ENCODE measurements at regions not wholly inside any gene's neighbourhood (a gene's known extent, or its start where the extent isn't known, plus 50 kb on each side); places are given as distances from the start of the nearest gene placed in this dataset.

DNA sequence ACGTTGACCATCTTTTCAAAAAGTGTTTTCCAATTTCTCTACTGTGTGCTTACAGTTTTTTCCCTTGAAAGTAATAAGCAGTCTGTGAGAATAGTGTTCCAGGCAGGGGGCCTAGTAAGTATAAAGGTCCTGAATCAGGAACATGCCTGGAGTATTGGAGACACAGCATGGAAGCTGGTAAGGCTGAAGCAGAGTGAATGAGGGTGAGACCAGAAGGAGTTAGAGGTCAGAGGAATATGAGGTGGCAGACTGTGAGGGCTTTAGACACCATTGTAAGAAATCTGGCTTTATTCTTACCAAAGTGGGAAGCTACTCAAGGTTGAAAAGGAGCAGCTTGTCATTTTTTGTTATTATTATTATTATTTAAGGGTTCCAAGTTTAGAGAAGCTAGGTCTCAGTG lies 107.4 kb downstream of the CT47B1 start:
- ATAC-seq, result peak in 1 of 4 donors; percentile 59
- Histone ChIP-seq H3K9me3 (no peaks in the 10 kb centered on the region), H3K27me3 (no peaks in the 10 kb centered on the region), H3K4me1 (peaks cover 0 to 2% (median 0%) of the 10 kb centered on the region in 12 donors), H3K36me3 (no peaks in the 10 kb centered on the region), H3K27ac (no peak overlapping the region), H3K4me3 (no peak overlapping the region)
- TF ChIP-seq, protein P1, sequence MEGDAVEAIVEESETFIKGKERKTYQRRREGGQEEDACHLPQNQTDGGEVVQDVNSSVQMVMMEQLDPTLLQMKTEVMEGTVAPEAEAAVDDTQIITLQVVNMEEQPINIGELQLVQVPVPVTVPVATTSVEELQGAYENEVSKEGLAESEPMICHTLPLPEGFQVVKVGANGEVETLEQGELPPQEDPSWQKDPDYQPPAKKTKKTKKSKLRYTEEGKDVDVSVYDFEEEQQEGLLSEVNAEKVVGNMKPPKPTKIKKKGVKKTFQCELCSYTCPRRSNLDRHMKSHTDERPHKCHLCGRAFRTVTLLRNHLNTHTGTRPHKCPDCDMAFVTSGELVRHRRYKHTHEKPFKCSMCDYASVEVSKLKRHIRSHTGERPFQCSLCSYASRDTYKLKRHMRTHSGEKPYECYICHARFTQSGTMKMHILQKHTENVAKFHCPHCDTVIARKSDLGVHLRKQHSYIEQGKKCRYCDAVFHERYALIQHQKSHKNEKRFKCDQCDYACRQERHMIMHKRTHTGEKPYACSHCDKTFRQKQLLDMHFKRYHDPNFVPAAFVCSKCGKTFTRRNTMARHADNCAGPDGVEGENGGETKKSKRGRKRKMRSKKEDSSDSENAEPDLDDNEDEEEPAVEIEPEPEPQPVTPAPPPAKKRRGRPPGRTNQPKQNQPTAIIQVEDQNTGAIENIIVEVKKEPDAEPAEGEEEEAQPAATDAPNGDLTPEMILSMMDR (IDR thresholded peaks at IDR 0.05), result no peak
- TF ChIP-seq POLR2A (IDR thresholded peaks at IDR 0.05), result no peak
- DNase-seq, result no peak
- intact Hi-C loops (cut with DNase I), result loop anchor here in 3 of 10 donors (2.0 to 5.0 kb wide), 2 partner anchors 269 to 271 kb away; no protein-coding TSS in a partner anchor
- 56 to 82% (median 72%) methylated on average over 1 of the region's 1 CpG for WGBS, 4 donors

DNA sequence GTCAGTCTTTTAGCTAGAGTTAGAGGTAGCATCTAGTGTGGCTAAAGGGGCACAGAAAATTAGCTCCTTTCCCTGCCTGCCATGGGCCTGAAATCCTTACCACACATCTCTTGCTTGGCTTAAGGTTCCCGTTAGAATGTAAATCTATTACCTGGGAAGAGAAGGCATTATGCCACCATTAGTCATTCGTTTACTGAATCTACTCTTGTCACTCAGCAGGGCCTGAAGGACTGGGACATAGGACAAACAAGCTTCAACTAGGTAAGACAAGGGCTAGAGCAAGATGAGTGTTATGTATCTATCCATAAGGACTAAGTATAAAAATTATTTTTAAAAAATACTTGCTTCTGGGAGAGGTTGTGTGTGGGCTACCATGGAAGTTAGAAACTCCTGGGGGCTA lies 112.4 kb downstream of the CT47B1 start:
- 45 to 87% (median 69%) methylated on average over 2 of the region's 2 CpGs for WGBS, 4 donors
- TF ChIP-seq POLR2A (IDR thresholded peaks at IDR 0.05), result no peak
- TF ChIP-seq, protein P1 (IDR thresholded peaks at IDR 0.05), result no peak
- Histone ChIP-seq H3K4me1 (no peaks in the 10 kb centered on the region), H3K27ac (no peak overlapping the region), H3K4me3 (no peak overlapping the region), H3K27me3 (no peaks in the 10 kb centered on the region), H3K36me3 (no peaks in the 10 kb centered on the region), H3K9me3 (no peaks in the 10 kb centered on the region)
- DNase-seq (no peak), ATAC-seq (no peak)
- intact Hi-C loops (cut with DNase I), result no loop called here

DNA sequence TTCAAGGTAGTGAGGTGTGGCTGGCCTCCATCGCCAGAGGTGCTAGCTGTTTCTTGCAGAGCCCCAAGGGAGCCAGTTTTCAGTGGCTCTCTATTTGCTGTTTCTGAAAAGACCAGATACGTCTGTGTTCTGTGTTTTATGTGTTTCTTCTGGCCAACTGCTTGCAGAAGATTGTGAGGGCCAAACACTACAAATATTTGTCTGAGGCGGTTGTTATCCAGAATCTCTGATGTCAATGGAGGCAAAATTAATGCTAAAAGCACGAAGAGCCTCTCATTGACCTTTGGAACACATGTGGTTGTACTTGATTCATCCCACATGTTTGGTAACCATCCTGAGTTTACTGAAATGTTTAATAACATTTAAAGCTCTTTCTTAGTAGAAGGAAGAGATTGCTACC lies 113.9 kb downstream of the CT47B1 start:
- H3K4me1 ChIP-seq, result no peaks in the 10 kb centered on the region
- no peak for TF ChIP-seq POLR2A (IDR thresholded peaks at IDR 0.05)
- TF ChIP-seq, protein P1 (IDR thresholded peaks at IDR 0.05), result no peak
- peak overlapping the region in 5 of 12 donors; percentile 9 to 75 (median 47) for H3K27ac ChIP-seq
- H3K9me3 ChIP-seq, result no peaks in the 10 kb centered on the region
- DNase-seq (peak in 4 of 5 donors; percentile 16 to 35 (median 22)), ATAC-seq (peak in 3 of 4 donors; percentile 57 to 88 (median 70))
- H3K4me3 ChIP-seq, result no peak overlapping the region
- intact Hi-C loops (cut with DNase I), result loop anchor here in 1 of 10 donors (2.0 kb wide), 1 partner anchor 23 kb away; no protein-coding TSS in a partner anchor
- H3K36me3 ChIP-seq, result no peaks in the 10 kb centered on the region
- no peaks in the 10 kb centered on the region for H3K27me3 ChIP-seq
- 57 to 78% (median 67%) methylated on average over 4 of the region's 4 CpGs for WGBS, 4 donors

DNA sequence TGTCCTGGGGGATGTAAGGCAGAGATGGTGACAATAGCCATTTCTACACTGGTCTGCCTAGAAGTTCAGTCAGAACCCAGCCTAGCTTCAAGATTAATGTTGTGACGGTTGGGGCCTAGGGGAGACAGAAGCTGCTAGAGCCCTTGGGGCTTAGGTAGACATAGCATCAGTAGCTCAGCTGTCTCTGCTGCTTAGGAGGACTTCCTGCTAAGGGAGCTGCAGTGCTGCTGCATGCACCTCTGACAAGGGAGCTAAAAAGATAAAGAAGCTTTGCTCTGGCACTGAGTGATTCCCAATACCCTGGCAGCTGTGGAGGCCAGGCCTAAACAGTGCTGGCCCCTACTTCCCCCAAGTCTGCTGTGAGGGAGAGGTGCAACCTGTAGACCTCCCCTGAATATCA lies 116.0 kb downstream of the CT47B1 start:
- no peaks in the 10 kb centered on the region for H3K9me3 ChIP-seq
- no peak for DNase-seq
- TF ChIP-seq, protein P1 (IDR thresholded peaks at IDR 0.05), result no peak
- no peak for TF ChIP-seq POLR2A (IDR thresholded peaks at IDR 0.05)
- no peaks in the 10 kb centered on the region for H3K36me3 ChIP-seq
- WGBS, 4 donors, result 67 to 100% (median 76%) methylated on average over 1 of the region's 1 CpG
- no peak overlapping the region for H3K4me3 ChIP-seq
- intact Hi-C loops (cut with DNase I), result loop anchor here in 1 of 10 donors (2.0 kb wide), 1 partner anchor 21 kb away; no protein-coding TSS in a partner anchor
- no peaks in the 10 kb centered on the region for H3K27me3 ChIP-seq
- no peaks in the 10 kb centered on the region for H3K4me1 ChIP-seq
- no peak for ATAC-seq
- no peak overlapping the region for H3K27ac ChIP-seq
